ENCODE measurements at regions not wholly inside any gene's neighbourhood (a gene's known extent, or its start where the extent isn't known, plus 50 kb on each side); places are given as distances from the start of the nearest gene placed in this dataset.

- 61% methylated on average over 10 of the region's 10 CpGs for WGBS (ENCODE audit: low lambda C conversion rate)
- H3K9ac ChIP-seq (ENCODE audit: insufficient read depth, low read depth, low read length): no peak overlapping the region
- peaks cover 2 to 19% of the 10 kb centered on the region in 2 experiments; a peak in 3 of 5 replicates for H3K27me3 ChIP-seq (ENCODE audit: control insufficient read depth in 1 of 2, insufficient read depth in 2 of 2, low read length in 2 of 2)
- H3K9me3 ChIP-seq (ENCODE audit: low read length): no peaks in the 10 kb centered on the region
- no peaks in the 10 kb centered on the region for H3K36me3 ChIP-seq (replicated peaks in 1 of 2; ENCODE audit: control insufficient read depth in 1 of 2, insufficient read depth in 2 of 2, low read length in 2 of 2)
- DNase-seq (ENCODE audit: low spot score): no peak
- H4K20me1 ChIP-seq (ENCODE audit: insufficient read depth, low read length): no peaks in the 10 kb centered on the region
- H3K27ac ChIP-seq (ENCODE audit: extremely low read length, insufficient read depth, low read length): no peak overlapping the region
- H2AFZ ChIP-seq (ENCODE audit: low read length): no peak overlapping the region
- TF ChIP-seq ZNF543 (CRISPR knock-in tag; IDR thresholded peaks at IDR 0.05) (no peak), ZNF101 (CRISPR knock-in tag; IDR thresholded peaks at IDR 0.05; ENCODE audit: borderline replicate concordance, low read depth) (no peak), ZNF629 (CRISPR knock-in tag; conservative IDR thresholded peaks at IDR 0.05) (no peak), SRF (IDR thresholded peaks at IDR 0.05; ENCODE audit: low read depth, low read length) (no peak), NFYC (CRISPR knock-in tag; IDR thresholded peaks at IDR 0.05) (no peak), ETS1 (CRISPR knock-in tag; IDR thresholded peaks at IDR 0.05) (no peak), NFIB (CRISPR knock-in tag; IDR thresholded peaks at IDR 0.05; ENCODE audit: borderline replicate concordance) (no peak), HNRNPH1 (optimal IDR thresholded peaks at IDR 0.05; ENCODE audit: low read depth, low read length) (no peak), TFAP4 (IDR thresholded peaks at IDR 0.05; ENCODE audit: borderline replicate concordance, low read depth) (no peak), SRSF1 (optimal IDR thresholded peaks at IDR 0.05; ENCODE audit: low read depth, low read length) (no peak), ZNF644 (CRISPR knock-in tag; IDR thresholded peaks at IDR 0.05; ENCODE audit: low read depth) (no peak), TBX2 (CRISPR knock-in tag; IDR thresholded peaks at IDR 0.05; ENCODE audit: borderline replicate concordance) (no peak), ZNF281 (CRISPR knock-in tag; IDR thresholded peaks at IDR 0.05; ENCODE audit: borderline replicate concordance) (no peak), NFIC (IDR thresholded peaks at IDR 0.05; ENCODE audit: low read length) (no peak), MTF1 (CRISPR knock-in tag; IDR thresholded peaks at IDR 0.05) (no peak), ZNF792 (CRISPR knock-in tag; IDR thresholded peaks at IDR 0.05) (no peak), ZNF296 (CRISPR knock-in tag; conservative IDR thresholded peaks at IDR 0.05) (no peak), RELA (CRISPR knock-in tag; IDR thresholded peaks at IDR 0.05) (no peak)
- no peaks in the 10 kb centered on the region for H3K4me1 ChIP-seq (ENCODE audit: insufficient read depth, low read length)
- no peaks in the 10 kb centered on the region for H3K79me2 ChIP-seq (ENCODE audit: insufficient read depth, low read length)
- ChIA-PET CTCF (ENCODE audit: low intra/inter-chr PET ratio, low total read pairs) (no interaction called here), POLR2A (no interaction called here)
- BruUV-seq (replicated peaks): no TSS peak
- in situ Hi-C loops (cut with HindIII; ENCODE audit: extremely low pct_ligation_motif_present, low pct_unique_long_range_greater_than_20kb): no loop called here
- H3K4me3 ChIP-seq (replicated peaks in 1 of 3; ENCODE audit: insufficient read depth in 1 of 3, low read depth in 2 of 3, low read length in 3 of 3): no peak overlapping the region
- no peak for FAIRE-seq
- no peak overlapping the region for H3K4me2 ChIP-seq (ENCODE audit: low read depth, low read length)
- ATAC-seq: no peak
- intact Hi-C loops (cut with micrococcal nuclease; ENCODE audit: unreplicated experiment): no loop called here
These were observed 561.1 kb upstream of the CADM1 start for GRCh38 chr11:116065191-116065895.

All from HepG2 (cell line).